ENCODE measurements at regions not wholly inside any gene's neighbourhood (a gene's known extent, or its start where the extent isn't known, plus 50 kb on each side); places are given as distances from the start of the nearest gene placed in this dataset.
A peak's percentile ranks its signal among the peaks of the same experiment; 100 is the strongest.
"Not testable (repeated sequence)": the region's sequence is repeated elsewhere in the genome, so short reads cannot be mapped to it uniquely, and the experiment has no call there.

GRCh38 chrX:2162695-2163094 lies 338.1 kb downstream of the DHRSX start:
- DNase-seq = peak; percentile 9

- DNase-seq = no peak
These were observed 340.9 kb downstream of the DHRSX start for GRCh38 chrX:2159861-2160260.

- DNase-seq = no peak
These were observed 341.4 kb downstream of the DHRSX start for GRCh38 chrX:2159393-2159792.

DNA sequence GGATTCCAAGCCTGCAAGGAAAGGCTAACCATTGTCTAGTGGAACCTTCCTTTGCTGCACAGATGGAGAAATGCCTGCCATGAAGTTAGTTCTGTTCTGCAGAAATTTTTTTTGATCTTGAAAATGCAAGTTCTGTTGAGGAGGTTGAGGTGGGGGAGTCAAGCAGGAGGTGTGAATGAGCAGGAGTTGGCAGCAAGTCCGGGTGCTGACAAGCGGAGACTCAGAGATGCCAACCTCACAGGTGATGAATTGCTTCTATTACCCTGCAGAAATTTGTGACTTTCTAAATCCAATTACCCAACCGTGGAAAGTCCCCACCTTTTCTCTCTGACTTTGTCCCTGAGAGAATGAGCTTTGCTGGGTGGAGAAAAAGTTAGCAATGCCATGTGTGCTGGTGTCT lies 350.1 kb downstream of the DHRSX start:
- DNase-seq = no peak

DNA sequence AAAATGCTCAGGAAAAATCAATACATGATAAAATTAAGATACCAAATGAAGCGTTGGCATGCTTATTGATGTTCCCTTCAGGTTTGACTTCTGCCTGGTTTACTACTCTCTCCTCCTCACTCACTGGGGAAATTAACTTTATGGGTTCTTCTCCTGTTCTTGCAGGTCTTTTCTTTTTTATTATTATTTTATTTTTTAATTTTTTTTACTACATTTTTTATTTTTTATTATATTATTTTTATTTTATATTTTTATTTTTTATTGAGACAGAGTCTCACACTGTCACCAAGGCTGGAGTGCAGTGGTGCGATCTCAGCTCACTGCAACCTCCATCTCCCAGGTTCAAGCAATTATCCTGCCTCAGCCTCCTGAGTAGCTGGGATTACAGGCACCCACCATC lies 350.8 kb downstream of the DHRSX start:
- not testable (repeated sequence) for DNase-seq

DNA sequence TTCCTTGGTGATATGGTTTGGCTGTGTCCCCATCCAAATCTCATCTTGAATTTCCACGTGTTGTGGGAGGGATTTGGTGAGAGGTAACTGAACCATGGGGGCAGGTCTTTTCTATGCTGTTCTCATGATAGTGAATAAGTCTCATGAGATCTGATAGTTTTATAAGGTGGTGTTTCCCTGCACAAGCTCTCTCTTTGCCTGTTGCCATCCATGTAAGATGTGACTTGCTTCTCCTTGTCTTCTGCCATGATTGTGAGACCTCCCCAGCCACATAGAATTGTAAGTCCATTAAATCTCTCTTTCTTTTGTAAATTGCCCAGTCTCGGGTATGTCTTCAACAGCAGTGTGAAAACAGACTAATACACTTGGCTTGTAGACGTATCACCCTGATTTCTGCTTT lies 351.7 kb downstream of the DHRSX start:
- DNase-seq = not testable (repeated sequence)

DNA sequence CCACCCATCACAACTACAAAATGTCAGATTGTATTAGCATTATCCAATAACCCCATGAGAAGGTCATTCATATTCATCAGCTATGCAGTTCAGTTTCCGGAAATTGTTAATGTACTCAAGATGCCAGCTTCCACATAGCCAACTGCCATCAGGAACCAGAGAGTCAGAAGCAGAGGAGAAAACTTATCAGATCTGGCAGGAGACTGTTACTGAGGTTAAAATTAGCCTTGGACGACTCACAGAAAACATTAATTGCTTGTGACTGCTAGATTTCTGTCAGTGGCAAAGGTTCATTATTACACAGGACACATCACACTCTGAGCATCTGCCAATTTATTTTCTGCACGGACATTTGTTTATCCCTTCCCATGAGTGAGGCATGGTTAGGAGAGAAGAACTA lies 352.8 kb downstream of the DHRSX start:
- DNase-seq = no peak

DNA sequence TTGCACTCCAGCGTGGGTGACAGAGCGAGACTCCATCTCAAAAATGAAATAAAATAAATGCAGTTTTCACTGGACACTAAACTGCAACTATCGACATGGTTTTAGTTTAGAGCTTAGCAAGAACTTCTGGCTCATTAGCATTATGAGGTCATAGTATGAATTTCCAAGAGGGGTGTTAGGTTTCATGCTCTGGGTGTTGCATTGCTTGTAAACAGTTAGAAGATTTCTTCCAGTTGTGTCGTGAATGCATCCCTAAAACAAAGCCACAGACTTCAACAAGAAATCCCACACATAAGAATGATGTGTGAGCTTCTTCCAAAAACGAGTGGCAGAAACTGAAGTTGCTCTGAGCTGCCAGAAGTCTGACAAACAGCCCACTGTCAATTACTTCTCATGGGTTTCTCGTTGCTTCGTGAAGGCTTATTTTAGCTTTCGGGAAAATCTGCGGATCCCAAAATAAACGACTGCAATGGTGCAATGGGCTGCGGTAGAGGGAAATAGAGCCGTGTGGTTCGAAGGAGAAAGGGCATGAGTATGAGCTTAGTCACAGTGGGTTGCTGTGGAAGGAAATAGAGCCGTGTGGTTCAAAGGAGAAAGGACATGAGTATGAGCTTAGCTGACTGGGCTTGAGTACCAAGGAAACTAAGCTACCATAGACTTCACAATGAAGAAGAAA lies 354.9 kb downstream of the DHRSX start:
- DNase-seq = no peak

DNA sequence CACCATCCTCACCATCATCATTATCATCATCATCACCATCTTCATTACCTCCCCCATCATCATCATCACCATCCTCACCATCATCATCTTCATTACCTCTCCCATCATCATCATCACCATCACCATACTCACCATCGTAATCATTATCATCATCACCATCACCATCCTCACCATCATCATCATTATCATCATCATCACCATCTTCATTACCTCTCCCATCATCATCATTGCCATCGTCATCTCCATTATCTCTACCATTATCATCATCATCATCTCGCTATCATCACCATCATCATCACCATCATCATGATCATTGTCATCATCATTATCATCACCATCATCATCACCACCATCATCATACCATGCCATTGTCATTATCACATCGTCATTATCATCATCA lies 362.9 kb downstream of the DHRSX start:
- no peak for DNase-seq

DNA sequence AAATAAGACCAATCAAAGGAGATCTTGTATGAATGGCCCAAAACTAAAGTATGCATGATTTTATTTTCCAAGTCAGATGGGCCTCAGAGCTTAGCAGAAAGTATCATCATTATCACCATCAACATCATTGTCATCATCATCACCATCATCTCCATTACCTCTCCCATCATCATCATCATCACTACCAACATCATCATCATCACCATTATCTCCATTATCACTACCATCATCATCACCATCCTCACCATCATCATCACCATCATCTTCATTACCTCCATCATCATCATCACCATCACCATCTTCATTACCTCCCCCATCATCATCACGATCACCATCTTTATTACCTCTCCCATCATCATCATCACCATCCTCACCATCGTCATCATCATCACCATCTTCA lies 363.9 kb downstream of the DHRSX start:
- no peak for DNase-seq

- no peak for DNase-seq
These were observed 365.4 kb downstream of the DHRSX start for GRCh38 chrX:2135421-2135820.

- DNase-seq = no peak
These were observed 366.0 kb downstream of the DHRSX start for GRCh38 chrX:2134782-2135181.
